Retina (tissue), 1 donor: ENCODE measurements at regions not wholly inside any gene's neighbourhood (a gene's known extent, or its start where the extent isn't known, plus 50 kb on each side); places are given as distances from the start of the nearest gene placed in this dataset.

ENCODE experiments used
- DNase-seq: peaks from one replicate; pipeline ENCODE4 v3.0.0-alpha.2; 2016

DNA sequence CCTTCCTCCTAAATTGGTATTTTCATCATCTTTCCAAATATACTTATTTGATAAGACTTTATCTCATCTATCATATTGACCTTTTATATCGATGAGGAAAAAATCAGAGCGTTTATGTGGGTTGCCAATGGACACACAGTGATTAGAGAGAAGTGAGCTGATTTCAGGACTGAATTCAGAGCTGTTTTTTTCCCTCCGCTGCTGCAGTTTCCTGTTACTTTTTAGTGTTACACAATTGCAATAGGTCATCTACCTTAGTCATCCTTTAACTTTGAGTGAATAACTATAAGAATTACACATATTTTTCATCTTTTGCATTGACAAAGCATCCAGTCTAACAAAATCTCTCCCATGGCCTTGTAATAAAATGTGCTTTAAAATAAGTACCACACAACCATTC lies 266.3 kb upstream of the CNTN4 start:
- DNase-seq, result no peak

DNA sequence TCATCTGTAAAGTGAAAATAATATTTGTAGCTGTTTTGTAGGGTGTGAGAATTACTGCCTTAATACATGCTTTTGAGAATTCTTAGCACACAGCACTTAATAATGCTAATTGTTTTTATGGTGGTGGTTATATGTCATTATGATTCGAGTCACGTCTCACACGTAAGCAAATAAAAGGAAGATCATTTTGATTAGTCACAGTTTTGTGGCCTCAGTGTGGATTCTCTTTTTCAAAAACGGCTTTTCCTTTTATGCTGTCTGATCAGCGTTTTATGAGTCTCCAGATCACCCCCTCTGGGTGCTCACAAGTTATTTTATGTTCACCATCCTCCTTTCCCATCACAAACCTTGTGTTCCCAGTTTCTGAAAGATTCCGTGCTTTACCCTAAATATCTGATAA lies 255.6 kb upstream of the CNTN4 start:
- no peak for DNase-seq

DNA sequence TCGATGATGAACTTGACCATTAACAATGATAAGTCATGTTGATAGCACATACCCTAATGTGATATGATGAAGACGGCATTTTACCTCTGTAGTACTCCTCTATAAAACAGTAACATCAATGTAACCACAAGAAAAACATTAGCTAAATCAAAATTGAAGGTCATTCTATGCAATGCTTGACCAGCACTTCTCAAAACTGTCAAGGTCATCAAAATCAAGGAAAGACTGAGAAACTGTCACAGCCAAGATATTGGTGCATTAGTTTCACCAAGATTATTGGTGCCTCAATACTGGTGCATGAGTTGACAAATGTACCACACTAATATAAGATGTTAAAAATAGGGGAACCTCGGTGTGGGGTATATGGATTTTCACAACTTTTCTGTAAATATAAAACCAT lies 251.1 kb upstream of the CNTN4 start:
- no peak for DNase-seq

DNA sequence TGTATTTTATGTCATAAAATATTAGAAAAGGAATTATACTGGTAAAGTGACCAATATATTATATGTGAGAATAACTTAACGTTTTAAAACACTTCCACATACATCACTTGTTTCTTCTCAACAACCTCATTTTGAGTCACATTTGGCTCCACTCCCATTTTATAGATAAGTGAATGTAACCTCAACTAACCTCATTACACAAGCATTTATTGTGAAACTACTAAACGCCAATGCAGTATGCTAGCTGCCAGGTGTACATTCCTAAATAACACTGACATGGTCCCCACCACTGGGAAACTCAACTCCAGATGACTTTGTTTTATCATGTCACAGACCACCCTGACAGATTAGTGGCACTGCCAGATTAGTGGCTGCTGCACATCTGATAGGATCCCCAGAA lies 249.7 kb upstream of the CNTN4 start:
- no peak for DNase-seq

DNA sequence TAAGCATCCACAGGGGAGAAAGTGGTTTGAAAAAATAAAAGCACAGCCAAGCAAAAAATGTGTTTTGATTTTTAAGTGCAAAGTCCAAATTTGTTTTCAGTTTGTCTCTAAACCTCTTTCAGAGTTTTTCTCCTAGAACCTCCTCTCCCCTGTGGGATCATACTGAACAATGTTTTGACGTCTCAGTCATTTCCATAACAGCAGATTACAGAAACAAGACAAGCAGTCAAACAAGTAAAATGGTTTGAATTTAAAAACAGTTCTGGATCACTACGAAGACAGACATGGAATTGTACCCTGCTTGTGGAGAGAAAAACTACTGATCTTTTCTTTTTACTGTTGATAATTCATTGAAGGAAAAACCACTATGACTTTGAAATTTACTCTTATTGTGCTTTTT lies 245.7 kb upstream of the CNTN4 start:
- DNase-seq, result no peak

DNA sequence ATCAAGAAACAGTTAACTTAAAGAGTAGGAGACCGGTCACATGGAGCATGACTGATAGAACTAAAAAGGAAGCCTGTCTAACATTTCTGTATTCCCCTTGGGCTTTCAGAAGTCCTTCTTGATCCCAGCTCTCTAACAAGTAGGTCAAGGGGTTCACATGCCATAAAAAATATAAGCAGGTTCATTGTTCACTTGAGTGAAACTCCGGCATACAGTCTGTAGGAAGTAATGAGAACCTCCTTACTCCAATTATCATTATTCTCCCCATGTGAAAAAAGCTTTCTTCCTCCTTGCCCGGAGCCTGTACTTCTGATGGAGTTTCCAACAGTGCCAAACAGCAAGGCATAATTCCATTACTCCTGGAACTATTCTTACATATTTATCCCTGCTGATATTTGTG lies 242.8 kb upstream of the CNTN4 start:
- DNase-seq, result peak; percentile 3

DNA sequence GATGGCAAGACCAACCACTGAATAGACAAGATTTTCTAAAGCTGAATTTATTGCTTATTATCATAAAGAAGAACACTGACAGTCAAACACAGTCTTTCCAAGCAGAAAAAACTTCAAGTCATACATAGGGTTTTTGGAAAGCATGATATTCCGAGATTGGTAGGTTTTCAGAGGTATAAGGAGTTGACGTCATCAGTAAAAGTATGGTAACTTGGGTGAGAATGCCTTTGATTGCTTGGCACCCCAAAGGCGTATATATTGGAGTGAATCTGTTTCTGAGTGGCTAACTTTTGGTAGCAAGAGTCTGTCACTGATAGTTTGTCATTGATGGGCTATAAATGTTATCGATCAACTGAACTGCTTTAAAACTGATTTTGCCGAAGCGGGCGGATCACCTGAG lies 227.9 kb upstream of the CNTN4 start:
- no peak for DNase-seq

DNA sequence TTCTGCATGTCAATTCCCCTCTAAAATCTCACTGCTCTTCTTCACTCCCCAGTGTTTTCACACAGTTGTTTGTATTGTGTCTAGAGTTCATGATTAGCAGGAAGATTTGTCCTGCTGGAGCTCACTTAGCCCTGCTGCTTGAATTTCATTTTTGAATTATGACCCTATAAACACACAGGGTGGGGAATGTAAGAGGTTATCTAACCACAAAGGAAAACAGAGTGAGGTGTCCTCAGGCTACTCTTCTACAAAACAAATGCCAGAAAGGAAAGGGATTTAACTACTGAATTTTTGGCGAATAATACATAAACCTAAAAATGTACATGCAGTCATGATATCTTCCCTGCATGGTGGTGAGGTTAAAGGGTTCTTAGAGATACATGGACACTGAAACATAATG lies 215.1 kb upstream of the CNTN4 start:
- no peak for DNase-seq

DNA sequence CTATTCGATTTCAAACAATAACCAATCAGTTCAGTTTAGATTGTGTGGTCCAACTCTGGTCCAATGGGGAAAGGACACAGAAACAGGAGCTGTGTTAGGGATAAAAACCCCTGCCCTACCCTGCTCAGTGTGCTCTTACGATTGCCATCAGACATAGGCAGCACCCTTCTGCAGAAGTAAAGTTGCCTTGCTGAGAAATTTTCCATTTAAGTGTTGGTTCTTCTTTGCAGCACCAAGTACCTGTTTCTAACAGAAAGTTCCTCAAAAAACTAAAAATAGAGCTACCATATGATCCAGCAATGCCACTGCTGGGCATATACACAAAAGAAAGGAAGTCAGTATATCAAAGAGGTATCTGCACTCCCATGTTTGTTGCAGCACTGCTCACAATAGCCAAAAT lies 206.2 kb upstream of the CNTN4 start:
- no peak for DNase-seq

DNA sequence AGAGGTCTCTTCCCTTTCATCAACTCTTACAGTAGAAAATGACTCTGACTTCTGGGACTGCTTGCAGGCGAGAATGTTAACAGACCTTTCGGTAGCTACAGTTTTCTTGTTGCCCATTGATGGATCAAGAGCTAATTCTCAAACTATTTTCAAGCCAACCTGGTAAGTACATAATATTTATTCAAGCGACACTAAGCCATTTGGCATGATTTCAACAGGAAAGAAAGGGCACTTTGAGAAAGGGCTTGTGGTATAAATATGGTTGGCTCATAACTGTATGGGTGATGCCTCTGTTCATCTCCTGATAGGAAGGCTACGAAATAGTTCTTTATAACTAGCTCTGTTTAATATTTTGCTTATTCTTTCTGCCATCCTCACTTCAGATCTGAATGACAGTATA lies 196.2 kb upstream of the CNTN4 start:
- no peak for DNase-seq

DNA sequence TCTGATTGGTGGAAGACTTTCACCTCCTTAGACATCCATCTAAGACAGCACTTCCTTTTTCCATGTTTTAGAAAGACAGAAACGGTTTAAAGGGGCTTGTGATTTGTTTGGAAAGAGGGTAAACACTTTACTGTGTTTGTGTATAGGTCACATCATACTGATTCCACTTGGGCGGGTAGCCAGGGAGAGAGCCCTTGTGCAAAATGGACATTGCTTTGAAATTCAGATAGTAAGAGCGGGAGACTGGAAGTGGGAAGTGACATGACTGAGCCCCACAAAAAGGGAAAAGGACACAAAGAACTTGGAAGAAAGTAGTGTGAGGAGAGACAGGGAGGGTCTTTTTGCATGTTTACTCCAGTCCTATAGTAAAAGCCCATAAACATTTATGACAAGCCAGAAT lies 195.6 kb upstream of the CNTN4 start:
- DNase-seq, result no peak

DNA sequence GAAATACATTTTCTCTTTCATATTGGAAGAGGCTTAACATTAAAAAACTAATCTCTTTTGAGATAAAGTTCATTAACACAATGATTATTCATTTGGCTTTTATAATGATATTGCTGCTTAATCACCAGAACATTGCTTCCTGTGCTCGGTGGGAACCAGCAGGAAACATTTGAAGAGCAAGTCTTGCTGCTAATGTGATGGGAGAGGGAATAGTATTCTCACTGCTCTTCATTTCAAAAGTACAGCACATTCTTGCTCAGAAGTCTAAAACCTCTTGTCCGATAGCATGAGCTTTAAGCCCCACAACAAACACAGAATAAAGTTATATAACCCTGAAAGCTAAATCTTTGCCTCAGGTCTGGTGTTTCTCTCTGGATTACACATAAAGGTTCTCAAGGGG lies 190.8 kb upstream of the CNTN4 start:
- DNase-seq, result no peak

DNA sequence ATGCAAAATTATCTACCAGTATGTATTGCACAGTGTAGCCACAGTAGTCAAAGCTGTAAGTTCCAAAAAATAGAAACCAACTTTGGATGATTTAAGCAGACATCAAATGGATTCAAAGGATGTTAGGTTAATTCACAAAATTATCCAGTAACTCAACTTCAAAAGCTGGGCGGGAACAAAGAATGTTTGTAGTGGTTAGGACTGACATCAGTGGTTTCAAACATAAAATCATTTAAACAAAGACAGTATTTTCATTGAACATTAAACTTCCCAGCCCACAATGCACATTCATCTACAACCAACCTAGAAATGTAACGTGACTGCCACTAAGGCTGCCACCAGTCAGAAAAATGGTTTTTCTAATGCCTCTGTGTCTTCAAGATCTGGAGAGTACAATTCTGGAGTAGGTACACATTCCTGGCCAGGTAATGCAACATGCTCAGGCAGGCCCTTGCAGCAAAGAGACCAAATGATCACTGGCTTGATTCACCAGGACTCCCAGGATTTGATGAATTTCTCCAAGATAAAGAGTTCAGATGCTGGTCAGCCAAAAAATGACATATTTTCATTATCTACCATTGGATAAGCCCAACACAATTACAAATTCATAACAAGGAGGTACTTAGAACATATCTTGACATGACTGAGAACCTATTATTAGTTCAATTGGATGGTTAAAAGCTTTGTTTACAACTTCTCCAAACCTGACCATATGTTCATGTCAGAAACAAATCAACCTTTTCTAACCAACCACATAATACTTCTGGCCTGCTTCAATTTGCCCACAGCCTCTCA lies 189.8 kb upstream of the CNTN4 start:
- DNase-seq, result no peak

DNA sequence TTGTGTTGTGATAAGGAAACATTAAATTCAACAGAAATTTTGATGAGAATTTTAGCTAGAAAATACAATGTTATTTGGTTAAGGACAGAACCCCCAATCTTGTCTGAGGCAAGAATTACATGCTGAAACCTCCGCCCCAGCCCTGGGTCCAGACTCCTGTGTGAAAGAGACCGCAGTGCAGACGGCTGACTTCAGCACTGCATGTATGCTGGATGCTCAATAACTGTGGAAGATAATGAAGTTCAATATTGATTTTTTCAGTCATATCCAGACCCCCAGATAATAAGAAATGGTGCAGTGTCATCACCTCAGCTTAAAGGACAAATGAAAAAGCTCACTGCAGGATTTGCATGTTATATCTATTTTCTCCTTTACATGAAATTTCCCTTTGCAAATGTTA lies 188.3 kb upstream of the CNTN4 start:
- DNase-seq, result peak; percentile 34

DNA sequence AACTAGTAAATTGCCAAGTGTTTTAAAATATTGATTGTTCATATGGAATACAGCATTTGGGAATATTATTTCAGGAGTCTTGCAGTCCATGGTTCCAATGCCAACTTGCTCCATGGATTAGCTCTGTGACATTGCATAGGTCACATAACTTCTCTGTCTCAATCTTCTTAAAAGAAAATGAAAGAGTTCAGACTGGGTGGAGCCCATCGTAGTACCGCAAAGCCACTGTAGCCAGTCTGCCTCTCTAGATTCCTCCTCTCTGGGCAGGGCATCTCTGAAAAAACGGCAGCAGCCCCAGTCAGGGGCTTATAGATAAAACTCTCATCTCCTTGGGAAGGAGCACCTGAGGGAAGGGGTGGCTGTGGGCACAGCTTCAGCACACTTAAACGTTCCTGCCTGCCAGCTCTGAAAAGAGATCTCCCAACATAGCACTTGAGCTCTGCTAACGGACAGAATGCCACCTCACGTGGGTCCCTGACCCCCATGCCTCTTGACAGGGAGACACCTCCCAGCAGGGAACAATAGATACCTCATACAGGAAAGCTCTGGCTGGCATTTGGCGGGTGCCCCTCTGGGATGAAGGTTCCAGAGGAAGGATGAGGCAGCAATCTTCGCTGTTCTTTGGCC lies 168.8 kb upstream of the CNTN4 start:
- DNase-seq, result no peak

DNA sequence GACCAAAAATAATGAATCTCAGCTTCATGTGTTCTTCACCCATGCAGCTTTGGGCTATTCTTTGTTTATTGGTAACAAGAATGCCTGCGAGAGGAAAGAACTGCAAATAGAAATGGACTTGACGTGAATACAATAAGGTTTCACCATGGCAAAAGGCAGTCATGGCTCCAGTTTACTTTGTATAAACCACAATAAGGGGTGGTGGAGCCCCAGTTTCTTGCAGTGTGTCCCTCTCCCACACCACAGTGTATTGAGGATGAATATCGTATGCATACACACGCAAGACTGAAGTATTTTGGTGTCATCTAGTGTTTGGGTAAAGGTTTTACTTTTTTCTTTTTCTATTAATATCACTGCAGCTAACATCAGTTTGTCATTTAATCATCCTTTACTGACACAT lies 159.7 kb upstream of the CNTN4 start:
- DNase-seq, result no peak

DNA sequence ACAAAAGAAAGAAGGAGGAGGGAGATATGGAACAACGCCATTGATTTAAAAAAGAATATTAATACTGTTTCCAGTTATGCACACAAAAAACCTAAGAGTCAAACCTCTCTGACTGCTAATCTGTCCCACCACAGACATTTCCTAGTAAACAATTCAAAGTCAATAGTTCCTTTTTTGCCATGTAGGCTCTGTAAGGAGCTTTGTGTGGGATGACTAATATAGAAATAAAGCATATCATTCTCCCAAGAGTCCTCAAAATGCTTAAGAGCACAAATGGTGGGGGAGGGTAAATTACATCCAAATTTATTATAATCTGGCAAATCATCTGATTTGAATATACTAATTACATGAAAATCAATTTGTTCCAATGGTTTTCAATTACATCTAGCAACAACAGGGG lies 155.9 kb upstream of the CNTN4 start:
- no peak for DNase-seq

DNA sequence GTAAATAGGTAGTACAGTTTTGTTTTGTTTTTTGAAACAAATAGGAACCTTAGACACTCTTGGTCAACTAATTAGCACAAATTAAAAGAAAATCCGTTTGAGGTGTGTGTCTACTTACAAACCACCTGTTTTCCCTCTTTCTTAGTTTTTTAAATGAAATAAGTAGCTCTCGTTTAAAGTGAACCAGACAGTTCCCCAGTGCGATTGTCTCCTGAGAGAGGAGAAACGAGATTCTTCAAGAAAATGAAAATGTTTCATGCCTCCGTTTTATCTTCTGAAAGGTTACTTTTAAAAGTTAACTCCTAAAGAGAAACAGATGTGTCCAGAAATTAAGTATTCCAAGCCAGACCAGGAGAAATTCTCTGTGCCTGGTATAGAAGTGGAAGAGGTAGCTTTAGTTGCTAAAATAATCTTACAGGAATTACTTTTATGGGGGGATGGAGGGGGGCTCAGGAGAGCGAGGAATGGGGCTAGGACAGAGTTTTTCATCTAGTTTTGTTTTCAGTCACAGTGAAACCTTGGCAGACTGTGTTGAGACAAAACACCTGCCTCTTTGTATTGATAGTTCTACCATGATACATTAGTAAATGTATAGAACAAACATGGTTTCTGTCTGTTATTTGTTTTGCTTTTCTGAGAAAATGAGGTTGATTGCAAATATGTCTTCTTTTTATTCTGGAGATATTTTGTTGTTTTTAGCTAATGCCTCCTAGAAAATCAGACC lies 155.1 kb upstream of the CNTN4 start:
- DNase-seq, result no peak

DNA sequence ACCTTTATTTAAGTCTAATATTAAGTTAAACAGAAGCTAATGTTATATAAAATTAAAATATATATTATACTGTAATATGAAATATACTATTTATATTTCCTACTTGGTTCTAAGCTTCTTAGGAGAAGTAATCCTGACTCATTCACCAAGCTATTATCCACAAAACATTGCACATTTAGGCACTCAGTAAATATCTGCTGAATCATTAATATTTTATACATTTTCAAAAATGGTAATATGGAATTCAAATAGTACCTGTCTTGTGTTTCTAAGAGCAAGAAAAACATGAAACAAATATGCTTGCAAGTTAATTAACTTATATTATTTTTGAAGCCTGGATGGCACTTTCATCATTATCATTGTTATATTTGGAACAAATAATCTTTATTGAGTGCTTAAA lies 153.0 kb upstream of the CNTN4 start:
- no peak for DNase-seq

DNA sequence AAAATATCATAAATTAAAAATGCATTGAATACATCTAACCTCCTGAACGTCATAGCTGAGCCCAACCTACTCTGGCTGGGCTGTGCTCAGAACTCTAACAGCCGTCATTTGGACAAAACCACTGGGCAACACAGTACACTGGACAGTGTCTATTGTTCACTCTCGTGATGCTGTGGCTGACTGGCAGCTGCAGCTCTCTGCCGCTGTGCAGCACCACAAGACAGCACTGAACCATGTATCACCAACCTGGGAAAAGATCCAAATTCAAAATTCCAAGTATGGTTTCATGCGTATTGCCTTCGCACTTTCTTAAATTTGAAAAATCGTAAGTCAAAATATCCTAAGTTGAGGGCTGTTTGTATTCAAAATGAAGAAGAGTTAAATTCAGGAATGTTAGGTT lies 145.1 kb upstream of the CNTN4 start:
- no peak for DNase-seq

DNA sequence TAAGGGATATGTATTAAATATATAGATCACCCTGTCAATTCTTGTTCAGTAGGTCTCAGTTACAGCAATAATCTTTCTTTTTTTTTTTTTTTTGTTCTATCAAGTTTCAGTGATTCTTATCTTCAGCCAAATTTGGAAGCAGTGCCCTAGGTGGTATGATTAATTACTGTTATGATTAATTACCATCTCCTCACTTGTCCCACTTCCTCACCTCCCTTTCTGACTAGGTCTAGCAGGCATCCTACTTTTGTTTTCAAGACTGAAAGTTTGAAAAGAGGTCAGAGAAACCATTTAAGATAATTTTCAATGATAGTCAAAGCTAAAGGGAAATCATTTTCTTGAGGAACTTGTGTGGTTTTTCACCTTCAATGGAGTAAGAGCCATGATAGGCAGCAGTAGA lies 144.0 kb upstream of the CNTN4 start:
- no peak for DNase-seq

DNA sequence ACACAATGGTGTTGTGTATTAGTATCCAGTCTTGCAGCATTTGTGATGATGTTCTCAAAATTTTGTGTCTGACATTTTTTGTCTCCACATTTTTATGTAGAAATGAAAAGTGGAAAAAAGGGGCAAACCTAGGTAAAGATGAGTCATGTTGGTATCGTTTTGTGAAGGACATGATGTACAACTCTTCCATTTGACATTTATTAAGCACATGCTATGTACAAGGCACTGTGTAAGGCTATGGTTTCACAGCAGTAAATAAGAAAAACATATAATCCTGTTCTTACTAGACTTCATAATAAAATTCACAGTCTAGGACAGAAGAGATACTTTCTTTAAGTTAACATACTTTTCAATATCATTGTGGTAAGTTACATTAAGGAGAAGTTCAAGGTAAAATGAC lies 143.5 kb upstream of the CNTN4 start:
- DNase-seq, result no peak

DNA sequence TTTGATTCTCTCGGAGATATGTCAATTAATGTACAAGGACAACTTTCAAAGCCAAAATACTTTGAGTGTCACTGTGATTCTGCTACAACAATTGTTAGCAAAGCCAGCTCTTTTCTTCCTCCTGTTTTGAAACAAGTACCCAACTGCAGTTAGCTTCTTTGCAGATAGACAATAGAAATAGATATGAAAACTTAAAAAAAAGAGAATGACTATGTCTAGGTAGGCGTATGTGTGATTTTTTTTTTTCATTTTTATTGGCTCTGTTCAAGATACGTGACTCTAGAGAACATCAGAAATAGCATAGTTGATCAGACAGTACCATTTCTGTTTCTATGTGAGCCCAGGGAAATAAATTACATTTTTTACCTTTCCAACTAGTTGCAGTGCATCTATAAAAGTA lies 142.9 kb upstream of the CNTN4 start:
- no peak for DNase-seq

DNA sequence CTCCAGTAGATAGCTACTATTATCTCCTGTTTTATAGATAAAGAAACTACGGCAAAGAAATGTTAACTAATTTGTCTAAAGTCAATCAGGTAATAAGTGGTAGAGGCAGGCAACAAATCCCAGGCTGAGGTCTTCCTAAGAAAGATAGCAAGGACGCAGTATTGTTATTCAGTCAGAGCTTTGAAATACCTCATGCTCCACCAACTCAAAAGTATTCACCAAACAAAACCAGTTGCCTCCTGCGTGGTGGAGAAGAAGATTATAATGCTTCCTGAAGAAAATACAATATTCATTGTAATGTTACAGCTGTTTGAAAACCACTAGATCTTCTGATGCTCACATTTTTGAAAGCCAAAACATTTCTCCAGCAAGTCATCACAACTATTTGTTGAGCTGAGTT lies 138.2 kb upstream of the CNTN4 start:
- no peak for DNase-seq
